PC-9 (cell line): ENCODE measurements at regions not wholly inside any gene's neighbourhood (a gene's known extent, or its start where the extent isn't known, plus 50 kb on each side); places are given as distances from the start of the nearest gene placed in this dataset.
"Not testable (repeated sequence)": the region's sequence is repeated elsewhere in the genome, so short reads cannot be mapped to it uniquely, and the experiment has no call there.

ENCODE experiments used
- BruUV-seq: library from RNA; stranded (reverse); fragments of 400-500 nt; replicated peaks from 2 replicates; lab custom pipeline; 2021; lab: Mats Ljungman, UMichigan
- CTCF ChIA-PET: fragments of 300-600 bp; sonication (Branson Sonifier 250); formaldehyde crosslinking; loops from one replicate; lab custom pipeline; 2022; ENCODE audit warnings: antibody characterized with exemption; lab: Charles Lee
- POLR2A ChIA-PET: fragments of 300-600 bp; sonication (Branson Sonifier 250); formaldehyde crosslinking; loops from one replicate; lab custom pipeline; 2022; ENCODE audit warnings: antibody characterized with exemption; ENCODE audit not compliant: unreplicated experiment; lab: Charles Lee
- DNase-seq, 2 experiments: peaks; one replicate each; pipeline versions ENCODE4 v3.0.0 to v3.0.0-alpha.2; 2015 to 2022; ENCODE audit warnings: mixed read lengths in 1 of 2
- H2AFZ ChIP-seq: fragments of 200-600 bp; sonication (generic); 2 replicates; pipeline ENCODE4 v1.8.1; 2017; ENCODE audit warnings: antibody characterized with exemption
- H3F3A ChIP-seq: fragments of 200-600 bp; sonication (generic); 2 replicates; pipeline ENCODE4 v1.8.1; 2017; ENCODE audit warnings: antibody characterized with exemption, mild to moderate bottlenecking, low read depth; ENCODE audit not compliant: insufficient read depth
- H3K27ac ChIP-seq: fragments of 200-600 bp; sonication (generic); 2 replicates; pipeline ENCODE4 v1.6.1; 2016; ENCODE audit warnings: mixed run types
- H3K27me3 ChIP-seq: fragments of 200-600 bp; sonication (generic); 2 replicates; pipeline ENCODE4 v1.6.1; 2016; ENCODE audit warnings: low read depth, mixed run types; ENCODE audit not compliant: insufficient read depth
- H3K36me3 ChIP-seq: fragments of 200-600 bp; sonication (generic); 2 replicates; pipeline ENCODE4 v1.6.1; 2016; ENCODE audit warnings: low read depth, mixed run types
- H3K4me1 ChIP-seq: fragments of 200-600 bp; sonication (generic); replicated peaks from 2 replicates; pipeline ENCODE4 v1.6.1; 2016; ENCODE audit warnings: mixed run types; ENCODE audit not compliant: insufficient read depth
- H3K4me2 ChIP-seq: fragments of 200-600 bp; sonication (generic); 2 replicates; pipeline ENCODE4 v1.6.1; 2017; ENCODE audit warnings: mixed run types
- H3K4me3 ChIP-seq: fragments of 200-600 bp; sonication (generic); 2 replicates; pipeline ENCODE4 v1.6.1; 2016; ENCODE audit warnings: mixed run types
- H3K79me2 ChIP-seq: fragments of 200-600 bp; sonication (generic); 2 replicates; pipeline ENCODE4 v1.6.1; 2017; ENCODE audit warnings: low read depth, mixed run types
- H3K9me2 ChIP-seq: fragments of 200-600 bp; sonication (generic); 2 replicates; pipeline ENCODE4 v1.8.1; 2017; ENCODE audit warnings: mild to moderate bottlenecking; ENCODE audit not compliant: insufficient read depth
- H3K9me3 ChIP-seq: fragments of 200-600 bp; sonication (generic); 2 replicates; pipeline ENCODE4 v1.8.1; 2016; ENCODE audit warnings: low read depth; ENCODE audit not compliant: insufficient read depth
- H4K20me1 ChIP-seq: fragments of 200-600 bp; sonication (generic); 2 replicates; pipeline ENCODE4 v1.8.1; 2017; ENCODE audit not compliant: insufficient read depth
- intact Hi-C: fragments of 100-400 bp; cut with micrococcal nuclease; formaldehyde crosslinking; loops from one replicate; pipeline ENCODE4 v1.10.0; 2022; ENCODE audit not compliant: unreplicated experiment

- DNase-seq, CTCF ChIA-PET, BruUV-seq, H4K20me1 ChIP-seq, H3K36me3 ChIP-seq, H3F3A ChIP-seq, H3K9me3 ChIP-seq, H2AFZ ChIP-seq, POLR2A ChIA-PET, H3K27ac ChIP-seq, intact Hi-C loops, H3K4me2 ChIP-seq, H3K79me2 ChIP-seq, H3K27me3 ChIP-seq, H3K9me2 ChIP-seq, H3K4me3 ChIP-seq, H3K4me1 ChIP-seq: not testable (repeated sequence)
Measured at GRCh38 chr22:11795979-11796378, 3732.0 kb upstream of the OR11H1 start.

- H2AFZ ChIP-seq, BruUV-seq, H3K4me2 ChIP-seq, H3K79me2 ChIP-seq, H3F3A ChIP-seq, H3K27me3 ChIP-seq, H3K4me3 ChIP-seq, DNase-seq, H3K9me3 ChIP-seq, CTCF ChIA-PET, H3K36me3 ChIP-seq, intact Hi-C loops, H3K27ac ChIP-seq, H3K9me2 ChIP-seq, H4K20me1 ChIP-seq, H3K4me1 ChIP-seq, POLR2A ChIA-PET: not testable (repeated sequence)
Measured at GRCh38 chr22:11815481-11815880, 3712.5 kb upstream of the OR11H1 start.

GRCh38 chr22:11818845-11819244, 3709.1 kb upstream of the OR11H1 start:
- H3K4me1 ChIP-seq, BruUV-seq, H3K36me3 ChIP-seq, POLR2A ChIA-PET, CTCF ChIA-PET, H3K27me3 ChIP-seq, H3K9me3 ChIP-seq, H3K79me2 ChIP-seq, H3K9me2 ChIP-seq, DNase-seq, H2AFZ ChIP-seq, H3K4me3 ChIP-seq, intact Hi-C loops, H3K4me2 ChIP-seq, H3F3A ChIP-seq, H4K20me1 ChIP-seq, H3K27ac ChIP-seq: not testable (repeated sequence)

GRCh38 chr22:11822326-11822725, 3705.7 kb upstream of the OR11H1 start:
- CTCF ChIA-PET, H4K20me1 ChIP-seq: not testable (repeated sequence)

GRCh38 chr22:11825009-11825408, 3703.0 kb upstream of the OR11H1 start:
- H3K9me2 ChIP-seq, H3K79me2 ChIP-seq, H3F3A ChIP-seq, CTCF ChIA-PET, H3K4me3 ChIP-seq, H3K9me3 ChIP-seq, H3K27ac ChIP-seq, BruUV-seq, H3K27me3 ChIP-seq, H3K4me2 ChIP-seq, H3K36me3 ChIP-seq, H3K4me1 ChIP-seq, H2AFZ ChIP-seq, intact Hi-C loops, POLR2A ChIA-PET, H4K20me1 ChIP-seq: not testable (repeated sequence)
- peak in 1 of 2 experiments; percentile 3 for DNase-seq

More at GRCh38 chr22:11822326-11822725, 3705.7 kb upstream of the OR11H1 start:
- H3F3A ChIP-seq, H3K79me2 ChIP-seq, H3K4me2 ChIP-seq, H3K4me3 ChIP-seq, H3K27me3 ChIP-seq, H3K27ac ChIP-seq, H3K36me3 ChIP-seq, H3K9me2 ChIP-seq, intact Hi-C loops, H3K9me3 ChIP-seq, H3K4me1 ChIP-seq, BruUV-seq, H2AFZ ChIP-seq, POLR2A ChIA-PET: not testable (repeated sequence)
- peak in 1 of 2 experiments; percentile 3 for DNase-seq

- intact Hi-C loops, H3K4me1 ChIP-seq, H3K4me3 ChIP-seq, H3K27me3 ChIP-seq, CTCF ChIA-PET, H2AFZ ChIP-seq, H3F3A ChIP-seq, H3K9me3 ChIP-seq, H3K4me2 ChIP-seq, DNase-seq, POLR2A ChIA-PET, H3K9me2 ChIP-seq, H3K79me2 ChIP-seq, H4K20me1 ChIP-seq, H3K27ac ChIP-seq, H3K36me3 ChIP-seq, BruUV-seq: not testable (repeated sequence)
Measured at GRCh38 chr22:11826000-11826399, 3702.0 kb upstream of the OR11H1 start.

GRCh38 chr22:11829426-11829825, 3698.6 kb upstream of the OR11H1 start:
- H3K27me3 ChIP-seq, H3K4me2 ChIP-seq, H3K9me2 ChIP-seq, H4K20me1 ChIP-seq, H3K4me3 ChIP-seq, H3K4me1 ChIP-seq, H3K36me3 ChIP-seq, H3K27ac ChIP-seq, H3F3A ChIP-seq, H3K79me2 ChIP-seq, intact Hi-C loops, CTCF ChIA-PET, H3K9me3 ChIP-seq, POLR2A ChIA-PET, BruUV-seq, H2AFZ ChIP-seq: not testable (repeated sequence)
- DNase-seq: peak in 1 of 2 experiments; percentile 0
